PC-9 (cell line): ENCODE measurements at regions not wholly inside any gene's neighbourhood (a gene's known extent, or its start where the extent isn't known, plus 50 kb on each side); places are given as distances from the start of the nearest gene placed in this dataset.

Source experiments
- BruUV-seq: library from RNA; stranded (reverse); fragments of 400-500 nt; replicated peaks from 2 replicates; lab custom pipeline; 2021; lab: Mats Ljungman, UMichigan
- CTCF ChIA-PET: fragments of 300-600 bp; sonication (Branson Sonifier 250); formaldehyde crosslinking; loops from one replicate; lab custom pipeline; 2022; ENCODE audit warnings: antibody characterized with exemption; lab: Charles Lee
- POLR2A ChIA-PET: fragments of 300-600 bp; sonication (Branson Sonifier 250); formaldehyde crosslinking; loops from one replicate; lab custom pipeline; 2022; ENCODE audit warnings: antibody characterized with exemption; ENCODE audit not compliant: unreplicated experiment; lab: Charles Lee
- DNase-seq, 2 experiments: peaks; one replicate each; pipeline versions ENCODE4 v3.0.0 to v3.0.0-alpha.2; 2015 to 2022; ENCODE audit warnings: mixed read lengths in 1 of 2
- H2AFZ ChIP-seq: fragments of 200-600 bp; sonication (generic); 2 replicates; pipeline ENCODE4 v1.8.1; 2017; ENCODE audit warnings: antibody characterized with exemption
- H3F3A ChIP-seq: fragments of 200-600 bp; sonication (generic); 2 replicates; pipeline ENCODE4 v1.8.1; 2017; ENCODE audit warnings: antibody characterized with exemption, mild to moderate bottlenecking, low read depth; ENCODE audit not compliant: insufficient read depth
- H3K27ac ChIP-seq: fragments of 200-600 bp; sonication (generic); 2 replicates; pipeline ENCODE4 v1.6.1; 2016; ENCODE audit warnings: mixed run types
- H3K27me3 ChIP-seq: fragments of 200-600 bp; sonication (generic); 2 replicates; pipeline ENCODE4 v1.6.1; 2016; ENCODE audit warnings: low read depth, mixed run types; ENCODE audit not compliant: insufficient read depth
- H3K36me3 ChIP-seq: fragments of 200-600 bp; sonication (generic); 2 replicates; pipeline ENCODE4 v1.6.1; 2016; ENCODE audit warnings: low read depth, mixed run types
- H3K4me1 ChIP-seq: fragments of 200-600 bp; sonication (generic); replicated peaks from 2 replicates; pipeline ENCODE4 v1.6.1; 2016; ENCODE audit warnings: mixed run types; ENCODE audit not compliant: insufficient read depth
- H3K4me2 ChIP-seq: fragments of 200-600 bp; sonication (generic); 2 replicates; pipeline ENCODE4 v1.6.1; 2017; ENCODE audit warnings: mixed run types
- H3K4me3 ChIP-seq: fragments of 200-600 bp; sonication (generic); 2 replicates; pipeline ENCODE4 v1.6.1; 2016; ENCODE audit warnings: mixed run types
- H3K79me2 ChIP-seq: fragments of 200-600 bp; sonication (generic); 2 replicates; pipeline ENCODE4 v1.6.1; 2017; ENCODE audit warnings: low read depth, mixed run types
- H3K9me2 ChIP-seq: fragments of 200-600 bp; sonication (generic); 2 replicates; pipeline ENCODE4 v1.8.1; 2017; ENCODE audit warnings: mild to moderate bottlenecking; ENCODE audit not compliant: insufficient read depth
- H3K9me3 ChIP-seq: fragments of 200-600 bp; sonication (generic); 2 replicates; pipeline ENCODE4 v1.8.1; 2016; ENCODE audit warnings: low read depth; ENCODE audit not compliant: insufficient read depth
- H4K20me1 ChIP-seq: fragments of 200-600 bp; sonication (generic); 2 replicates; pipeline ENCODE4 v1.8.1; 2017; ENCODE audit not compliant: insufficient read depth
- CTCF ChIP-seq: fragments of 200-600 bp; sonication (generic); conservative IDR thresholded peaks from 2 replicates; pipeline ENCODE4 v1.6.1; 2017; ENCODE audit warnings: mixed run types, antibody characterized with exemption, mild to moderate bottlenecking, moderate library complexity
- EZH2 ChIP-seq: fragments of 200-600 bp; sonication (generic); IDR thresholded peaks from 2 replicates; pipeline ENCODE4 v1.8.0; 2017; ENCODE audit warnings: antibody characterized with exemption, low read depth
- intact Hi-C: fragments of 100-400 bp; cut with micrococcal nuclease; formaldehyde crosslinking; loops from one replicate; pipeline ENCODE4 v1.10.0; 2022; ENCODE audit not compliant: unreplicated experiment

- Histone ChIP-seq H3F3A (no peaks in the 10 kb centered on the region), H3K4me2 (no peak overlapping the region), H2AFZ (no peak overlapping the region), H3K79me2 (no peaks in the 10 kb centered on the region), H3K4me1 (no peaks in the 10 kb centered on the region), H3K9me3 (no peaks in the 10 kb centered on the region), H3K27ac (no peak overlapping the region), H3K27me3 (no peaks in the 10 kb centered on the region), H3K4me3 (no peak overlapping the region), H4K20me1 (no peaks in the 10 kb centered on the region), H3K36me3 (no peaks in the 10 kb centered on the region), H3K9me2 (no peaks in the 10 kb centered on the region)
- DNase-seq, result no peak
- POLR2A ChIA-PET, result interaction anchor here (0.6 kb wide), 1 partner anchor 217 kb away, joined by 7 read pairs; no protein-coding TSS in a partner anchor
- BruUV-seq, result no TSS peak
- CTCF ChIA-PET, result no interaction called here
- intact Hi-C loops, result no loop called here
- TF ChIP-seq EZH2, result no peak
Observed at GRCh38 chrX:14173873-14174272, 144.2 kb upstream of the GEMIN8 start.

- Histone ChIP-seq H2AFZ (no peak overlapping the region), H4K20me1 (no peaks in the 10 kb centered on the region), H3F3A (no peaks in the 10 kb centered on the region), H3K4me2 (no peak overlapping the region), H3K36me3 (no peaks in the 10 kb centered on the region), H3K9me2 (no peaks in the 10 kb centered on the region), H3K4me3 (no peak overlapping the region), H3K4me1 (no peaks in the 10 kb centered on the region), H3K27ac (no peak overlapping the region), H3K27me3 (no peaks in the 10 kb centered on the region), H3K9me3 (no peaks in the 10 kb centered on the region), H3K79me2 (no peaks in the 10 kb centered on the region)
- POLR2A ChIA-PET, result no interaction called here
- no peak for TF ChIP-seq EZH2
- no peak for TF ChIP-seq CTCF
- intact Hi-C loops, result no loop called here
- DNase-seq, result no peak
- CTCF ChIA-PET, result no interaction called here
- no TSS peak for BruUV-seq
Observed at GRCh38 chrX:14164828-14165227, 135.1 kb upstream of the GEMIN8 start.

DNA sequence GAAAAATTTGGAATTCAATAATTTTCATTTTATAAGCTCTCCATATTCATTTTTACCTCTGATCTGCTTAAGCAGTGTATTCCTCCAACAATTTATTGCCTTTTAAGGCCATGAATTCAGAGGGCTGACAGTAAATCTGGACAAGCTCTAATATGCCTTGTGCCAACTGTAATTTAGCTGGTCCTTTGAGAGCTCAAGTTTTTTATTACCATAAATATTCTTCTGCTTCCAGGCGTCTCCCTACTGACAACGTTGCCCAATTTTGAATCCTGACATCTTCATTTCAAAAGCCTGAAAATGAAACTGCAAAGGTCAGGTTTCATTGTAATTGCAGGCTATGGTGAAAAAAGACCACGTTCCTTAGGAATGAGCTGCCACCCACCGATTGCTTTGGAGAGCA lies 95.8 kb upstream of the GEMIN8 start:
- H3K27me3 ChIP-seq, result no peaks in the 10 kb centered on the region
- H3K4me2 ChIP-seq, result no peak overlapping the region
- no peak overlapping the region for H2AFZ ChIP-seq
- no peak for DNase-seq
- H3K4me1 ChIP-seq, result no peaks in the 10 kb centered on the region
- no peaks in the 10 kb centered on the region for H4K20me1 ChIP-seq
- no peaks in the 10 kb centered on the region for H3K36me3 ChIP-seq
- TF ChIP-seq CTCF (no peak), EZH2 (no peak)
- CTCF ChIA-PET, result no interaction called here
- intact Hi-C loops, result no loop called here
- no peaks in the 10 kb centered on the region for H3K9me2 ChIP-seq
- POLR2A ChIA-PET, result no interaction called here
- no peaks in the 10 kb centered on the region for H3F3A ChIP-seq
- no peaks in the 10 kb centered on the region for H3K9me3 ChIP-seq
- no peak overlapping the region for H3K4me3 ChIP-seq
- no peak overlapping the region for H3K27ac ChIP-seq
- no peaks in the 10 kb centered on the region for H3K79me2 ChIP-seq
- no TSS peak for BruUV-seq

DNA sequence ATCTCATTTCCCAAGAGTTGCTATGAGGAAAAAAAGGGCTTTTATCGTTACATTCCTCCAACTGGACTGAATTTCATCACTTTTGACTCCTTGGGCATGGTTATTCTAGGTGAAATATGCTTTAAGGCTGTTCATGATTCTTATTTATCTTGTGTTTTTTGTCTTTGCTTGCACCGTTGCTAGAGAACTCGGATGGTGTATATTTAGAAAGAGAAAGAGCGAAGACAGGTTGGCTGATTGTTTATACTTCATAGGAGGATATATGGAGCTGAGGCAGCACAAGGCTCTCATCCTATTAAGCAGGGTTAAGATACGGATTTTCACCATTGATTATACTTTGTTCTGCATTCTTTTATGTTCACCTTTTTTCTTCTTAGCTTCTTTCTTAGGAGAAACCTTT lies 94.9 kb upstream of the GEMIN8 start:
- no peak overlapping the region for H3K27ac ChIP-seq
- H3K9me3 ChIP-seq, result no peaks in the 10 kb centered on the region
- DNase-seq, result no peak
- no peak overlapping the region for H2AFZ ChIP-seq
- H4K20me1 ChIP-seq, result no peaks in the 10 kb centered on the region
- intact Hi-C loops, result no loop called here
- no peaks in the 10 kb centered on the region for H3K4me1 ChIP-seq
- no TSS peak for BruUV-seq
- H3K27me3 ChIP-seq, result no peaks in the 10 kb centered on the region
- TF ChIP-seq CTCF (no peak), EZH2 (no peak)
- CTCF ChIA-PET, result no interaction called here
- no peaks in the 10 kb centered on the region for H3K36me3 ChIP-seq
- H3K79me2 ChIP-seq, result no peaks in the 10 kb centered on the region
- POLR2A ChIA-PET, result no interaction called here
- no peak overlapping the region for H3K4me3 ChIP-seq
- no peaks in the 10 kb centered on the region for H3F3A ChIP-seq
- H3K9me2 ChIP-seq, result no peaks in the 10 kb centered on the region
- H3K4me2 ChIP-seq, result no peak overlapping the region
